A673 (cell line): ENCODE measurements at regions not wholly inside any gene's neighbourhood (a gene's known extent, or its start where the extent isn't known, plus 50 kb on each side); places are given as distances from the start of the nearest gene placed in this dataset.

ENCODE experiments used
- BruUV-seq: library from RNA; stranded (reverse); fragments of 400-500 nt; replicated peaks from 2 replicates; lab custom pipeline; 2021; lab: Mats Ljungman, UMichigan
- CTCF ChIA-PET: fragments of 300-600 bp; sonication (Branson Sonifier 250); formaldehyde crosslinking; loops from one replicate; lab custom pipeline; 2022; ENCODE audit warnings: antibody characterized with exemption; lab: Charles Lee
- POLR2A ChIA-PET: fragments of 300-600 bp; sonication (Branson Sonifier 250); formaldehyde crosslinking; loops from one replicate; lab custom pipeline; 2022; ENCODE audit warnings: antibody characterized with exemption; ENCODE audit not compliant: low non-redundant PET; lab: Charles Lee
- DNase-seq: peaks from one replicate; pipeline ENCODE4 v3.0.0-alpha.2; 2015; ENCODE audit warnings: low spot score
- H3K27ac ChIP-seq: fragments of 200-600 bp; sonication (generic); 2 replicates; pipeline ENCODE4 v1.5.1; 2016; ENCODE audit warnings: mixed run types, low read depth, mild to moderate bottlenecking, mixed read lengths, antibody characterized with exemption, low read length; ENCODE audit not compliant: poor library complexity, severe bottlenecking
- H3K27me3 ChIP-seq: fragments of 200-600 bp; sonication (generic); replicated peaks from 2 replicates; pipeline ENCODE4 v1.6.1; 2017; ENCODE audit warnings: mixed run types, low read depth, mild to moderate bottlenecking, mixed read lengths, antibody characterized with exemption, low read length; ENCODE audit not compliant: insufficient read depth, poor library complexity
- H3K36me3 ChIP-seq: fragments of 200-600 bp; sonication (generic); 2 replicates; pipeline ENCODE4 v1.6.1; 2016; ENCODE audit warnings: mixed run types, mild to moderate bottlenecking, mixed read lengths, antibody characterized with exemption, low read length; ENCODE audit not compliant: insufficient read depth, poor library complexity, severe bottlenecking
- H3K4me1 ChIP-seq: fragments of 200-600 bp; sonication (generic); 2 replicates; pipeline ENCODE4 v1.6.1; 2017; ENCODE audit warnings: mixed run types, mild to moderate bottlenecking, mixed read lengths, antibody characterized with exemption, low read length; ENCODE audit not compliant: insufficient read depth, poor library complexity, severe bottlenecking
- H3K4me3 ChIP-seq: fragments of 200-600 bp; sonication (generic); 2 replicates; pipeline ENCODE4 v1.5.1; 2016; ENCODE audit warnings: low read depth, mixed run types, mild to moderate bottlenecking, mixed read lengths, low read length; ENCODE audit not compliant: poor library complexity, severe bottlenecking
- H3K9me3 ChIP-seq: fragments of 200-600 bp; sonication (generic); 2 replicates; pipeline ENCODE4 v1.6.1; 2016; ENCODE audit warnings: mixed run types, low read depth, mild to moderate bottlenecking, mixed read lengths, antibody characterized with exemption, low read length; ENCODE audit not compliant: poor library complexity, severe bottlenecking
- EZH2 ChIP-seq: fragments of 200-600 bp; sonication (generic); IDR thresholded peaks from 2 replicates; pipeline ENCODE4 v1.6.1; 2017; ENCODE audit warnings: borderline replicate concordance, low read depth, mild to moderate bottlenecking, mixed read lengths, antibody characterized with exemption, low read length; ENCODE audit not compliant: poor library complexity, severe bottlenecking
- intact Hi-C: fragments of 100-400 bp; cut with micrococcal nuclease; formaldehyde crosslinking; loops from one replicate; pipeline ENCODE4 v1.10.0; 2022; ENCODE audit not compliant: unreplicated experiment
- TF ChIP-seq, protein P1 (sequence below): fragments of 300-800, 200-600 bp; sonication (generic); conservative IDR thresholded peaks from 2 replicates; pipeline ENCODE4 v1.5.1; 2017; ENCODE audit warnings: low read depth, mild to moderate bottlenecking, antibody characterized with exemption, low read length, moderate library complexity, mixed read lengths

DNA sequence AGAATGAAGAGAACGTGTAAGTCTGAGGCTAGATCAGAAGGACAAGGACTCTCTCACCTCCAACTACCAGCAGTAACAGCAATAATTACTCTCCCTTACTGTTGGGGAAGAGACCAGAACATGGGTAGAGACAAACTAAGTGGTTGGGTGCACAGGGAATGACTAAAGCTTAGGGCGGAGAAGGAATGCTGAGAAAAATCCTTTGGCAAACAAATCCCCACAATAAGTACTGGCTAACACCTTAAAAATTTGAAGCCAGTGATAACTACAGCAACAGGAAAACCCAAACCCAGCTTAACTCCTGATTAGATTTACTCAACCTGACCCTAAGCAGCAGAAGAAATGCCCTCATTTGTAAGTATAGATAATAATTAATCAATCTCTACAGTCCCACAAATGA, 759.0 kb downstream of the AACS start:
- ChIA-PET POLR2A (no interaction called here), CTCF (no interaction called here)
- Histone ChIP-seq H3K4me1 (no peaks in the 10 kb centered on the region), H3K36me3 (no peaks in the 10 kb centered on the region), H3K27ac (no peak overlapping the region), H3K27me3 (peaks cover 4% of the 10 kb centered on the region), H3K9me3 (no peaks in the 10 kb centered on the region), H3K4me3 (no peak overlapping the region)
- no TSS peak for BruUV-seq
- no peak for TF ChIP-seq EZH2
- TF ChIP-seq, protein P1, sequence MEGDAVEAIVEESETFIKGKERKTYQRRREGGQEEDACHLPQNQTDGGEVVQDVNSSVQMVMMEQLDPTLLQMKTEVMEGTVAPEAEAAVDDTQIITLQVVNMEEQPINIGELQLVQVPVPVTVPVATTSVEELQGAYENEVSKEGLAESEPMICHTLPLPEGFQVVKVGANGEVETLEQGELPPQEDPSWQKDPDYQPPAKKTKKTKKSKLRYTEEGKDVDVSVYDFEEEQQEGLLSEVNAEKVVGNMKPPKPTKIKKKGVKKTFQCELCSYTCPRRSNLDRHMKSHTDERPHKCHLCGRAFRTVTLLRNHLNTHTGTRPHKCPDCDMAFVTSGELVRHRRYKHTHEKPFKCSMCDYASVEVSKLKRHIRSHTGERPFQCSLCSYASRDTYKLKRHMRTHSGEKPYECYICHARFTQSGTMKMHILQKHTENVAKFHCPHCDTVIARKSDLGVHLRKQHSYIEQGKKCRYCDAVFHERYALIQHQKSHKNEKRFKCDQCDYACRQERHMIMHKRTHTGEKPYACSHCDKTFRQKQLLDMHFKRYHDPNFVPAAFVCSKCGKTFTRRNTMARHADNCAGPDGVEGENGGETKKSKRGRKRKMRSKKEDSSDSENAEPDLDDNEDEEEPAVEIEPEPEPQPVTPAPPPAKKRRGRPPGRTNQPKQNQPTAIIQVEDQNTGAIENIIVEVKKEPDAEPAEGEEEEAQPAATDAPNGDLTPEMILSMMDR = no peak
- intact Hi-C loops = no loop called here
- DNase-seq = no peak

DNA sequence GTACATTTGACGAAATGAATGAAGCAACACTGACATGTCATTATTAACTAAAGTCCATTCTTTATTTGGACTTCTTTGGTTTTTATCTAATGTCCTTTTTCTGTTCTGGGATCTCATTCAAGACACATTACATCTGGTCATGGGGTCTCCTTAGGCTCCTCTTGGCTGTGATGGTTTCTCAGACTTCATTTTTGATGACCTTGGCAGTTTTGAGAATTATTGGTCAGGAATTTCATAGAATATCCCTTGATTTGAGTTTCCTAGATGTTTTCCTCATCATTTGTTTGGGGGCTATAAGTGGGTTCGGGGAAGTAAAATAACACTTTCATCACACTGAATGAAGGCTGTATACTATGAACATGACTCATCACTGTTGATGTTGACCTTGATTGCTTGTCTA, 770.6 kb downstream of the AACS start:
- ChIA-PET CTCF (no interaction called here), POLR2A (no interaction called here)
- Histone ChIP-seq H3K4me3 (no peak overlapping the region), H3K36me3 (no peaks in the 10 kb centered on the region), H3K9me3 (no peaks in the 10 kb centered on the region), H3K27me3 (peaks cover 10% of the 10 kb centered on the region), H3K27ac (no peak overlapping the region), H3K4me1 (no peaks in the 10 kb centered on the region)
- TF ChIP-seq EZH2 = no peak
- TF ChIP-seq, protein P1 = no peak
- DNase-seq = no peak
- BruUV-seq = no TSS peak
- intact Hi-C loops = no loop called here

DNA sequence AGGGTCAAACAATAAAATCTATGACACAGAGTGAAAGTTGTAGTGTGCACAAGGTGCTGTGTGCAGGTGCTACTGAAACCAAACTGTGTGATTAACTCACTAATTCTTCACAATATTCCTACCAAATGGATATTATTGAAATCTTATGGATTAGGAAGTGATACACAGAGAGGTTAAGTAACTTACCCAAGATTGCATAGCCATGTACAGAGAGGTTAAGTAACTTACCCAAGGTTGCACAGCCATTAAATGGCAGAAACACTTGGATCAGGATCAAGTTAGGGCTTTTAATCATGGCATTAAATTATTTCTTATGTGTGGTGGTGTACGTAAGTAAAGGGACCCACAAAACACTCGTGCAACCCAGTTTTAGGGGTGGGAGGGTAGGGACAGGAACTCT, 771.4 kb downstream of the AACS start:
- Histone ChIP-seq H3K36me3 (no peaks in the 10 kb centered on the region), H3K4me1 (no peaks in the 10 kb centered on the region), H3K27me3 (peaks cover 5% of the 10 kb centered on the region), H3K9me3 (no peaks in the 10 kb centered on the region), H3K27ac (no peak overlapping the region), H3K4me3 (no peak overlapping the region)
- BruUV-seq = no TSS peak
- no peak for DNase-seq
- ChIA-PET CTCF (no interaction called here), POLR2A (no interaction called here)
- TF ChIP-seq, protein P1 = no peak
- intact Hi-C loops = no loop called here
